ENCODE measurements at regions not wholly inside any gene's neighbourhood (a gene's known extent, or its start where the extent isn't known, plus 50 kb on each side); places are given as distances from the start of the nearest gene placed in this dataset.

DNA sequence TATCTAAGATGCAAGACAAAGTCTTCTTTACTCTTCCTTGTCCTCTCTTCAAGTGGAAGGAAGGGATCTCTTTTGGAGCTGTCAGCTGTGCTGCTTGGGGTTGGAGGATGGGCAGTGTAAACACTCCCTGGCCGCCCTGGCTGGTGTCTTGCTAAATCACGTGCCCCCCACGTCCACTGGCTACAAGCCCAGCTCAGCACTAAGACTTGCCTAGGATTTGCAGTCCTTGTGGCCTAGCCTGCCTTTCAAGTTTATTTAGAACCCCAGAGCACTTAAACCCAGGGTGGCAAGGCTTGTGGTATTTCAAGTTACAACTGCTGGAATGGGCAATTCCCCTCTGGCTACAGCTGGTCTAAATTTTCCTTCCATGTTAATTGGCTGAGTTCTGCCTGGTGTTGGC is 272.4 kb upstream of the MYO3A start:
- no peak for DNase-seq (ENCODE audit: low read depth)

- no peak for DNase-seq (ENCODE audit: low read depth)
Observed at GRCh38 chr10:25666276-25666675, 267.8 kb upstream of the MYO3A start.

DNA sequence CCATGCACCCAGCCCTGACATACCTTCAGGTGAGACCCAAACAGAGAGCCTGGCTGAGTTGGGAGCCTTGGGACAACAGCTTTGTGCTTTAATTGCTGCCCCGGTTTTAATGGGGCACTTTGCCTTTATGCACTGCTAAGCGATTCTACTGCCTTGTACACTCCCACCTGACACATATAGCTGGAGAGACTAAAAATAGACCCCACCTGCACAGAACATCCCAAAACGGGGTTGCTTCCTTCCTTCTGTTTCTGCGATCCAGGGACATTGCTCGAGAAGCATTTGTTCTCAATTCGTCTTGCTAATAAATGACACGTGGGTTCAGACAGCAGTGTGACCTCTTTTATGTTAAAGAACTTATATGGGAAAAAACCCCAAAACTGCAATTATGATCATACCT is 258.8 kb upstream of the MYO3A start:
- no peak for DNase-seq (ENCODE audit: low read depth)

- DNase-seq (ENCODE audit: low read depth): no peak
Observed at GRCh38 chr10:25675615-25676014, 258.4 kb upstream of the MYO3A start.

GRCh38 chr10:25678220-25678619 is 255.8 kb upstream of the MYO3A start:
- no peak for DNase-seq (ENCODE audit: low read depth)

DNA sequence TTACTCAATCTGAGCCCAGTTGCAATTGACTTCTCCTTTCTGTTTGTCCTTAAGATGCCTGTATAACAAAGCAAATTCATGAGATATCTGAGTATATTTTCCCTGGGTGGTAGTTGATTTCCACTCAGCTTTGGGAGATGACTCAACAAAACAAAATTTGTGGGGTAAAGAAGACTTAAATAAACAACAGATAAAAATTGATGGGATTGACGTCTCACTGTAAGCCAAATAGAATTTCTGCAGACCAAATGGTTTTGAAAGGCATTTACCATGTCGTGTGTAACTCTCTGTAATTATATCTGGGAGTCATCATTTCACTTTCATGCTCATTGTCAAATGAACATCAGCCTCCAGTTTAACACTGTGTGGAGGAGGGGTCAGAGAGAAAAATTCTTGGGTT is 255.4 kb upstream of the MYO3A start:
- DNase-seq (ENCODE audit: low read depth): no peak

GRCh38 chr10:25682203-25682851 is 251.7 kb upstream of the MYO3A start:
- DNase-seq (ENCODE audit: low read depth): no peak

DNA sequence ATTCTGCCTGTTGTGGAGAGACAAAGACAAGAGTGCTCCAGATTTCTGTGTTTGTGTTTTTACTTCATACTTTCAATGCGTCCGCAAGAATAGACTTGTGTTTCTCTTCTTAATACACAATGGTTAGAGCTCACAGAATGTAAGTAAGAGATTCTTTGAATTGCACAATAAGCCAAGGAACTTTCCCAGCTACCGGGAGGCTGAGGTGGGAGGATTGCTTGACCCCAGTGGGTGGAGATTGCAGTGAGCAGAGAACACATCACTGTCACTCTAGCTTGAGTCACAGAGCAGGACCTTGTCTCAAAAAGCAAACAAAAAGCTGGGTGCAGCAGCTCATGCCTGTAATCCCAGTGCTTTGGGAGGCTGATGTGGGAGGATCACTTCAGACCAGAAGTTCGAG is 250.7 kb upstream of the MYO3A start:
- DNase-seq (ENCODE audit: low read depth): no peak

DNA sequence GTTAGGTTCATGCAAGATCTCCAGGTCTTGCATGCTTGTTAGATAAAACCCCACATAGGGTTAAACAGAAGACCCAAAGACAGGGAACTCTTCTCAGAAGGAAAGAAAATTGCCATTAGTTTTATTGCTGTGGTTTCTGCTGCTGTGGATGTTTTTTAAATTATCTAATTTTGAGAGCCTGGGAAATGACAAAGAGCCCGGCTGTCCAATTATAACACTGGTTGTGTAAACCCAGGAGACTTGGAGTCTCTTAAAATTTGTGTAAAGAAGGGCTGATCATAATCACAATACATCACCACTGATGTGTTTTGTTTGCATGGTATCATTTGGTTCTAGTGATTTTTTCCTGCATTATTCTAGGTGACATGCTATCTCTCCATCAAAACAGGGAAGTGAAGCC is 246.5 kb upstream of the MYO3A start:
- DNase-seq (ENCODE audit: low read depth): no peak

DNA sequence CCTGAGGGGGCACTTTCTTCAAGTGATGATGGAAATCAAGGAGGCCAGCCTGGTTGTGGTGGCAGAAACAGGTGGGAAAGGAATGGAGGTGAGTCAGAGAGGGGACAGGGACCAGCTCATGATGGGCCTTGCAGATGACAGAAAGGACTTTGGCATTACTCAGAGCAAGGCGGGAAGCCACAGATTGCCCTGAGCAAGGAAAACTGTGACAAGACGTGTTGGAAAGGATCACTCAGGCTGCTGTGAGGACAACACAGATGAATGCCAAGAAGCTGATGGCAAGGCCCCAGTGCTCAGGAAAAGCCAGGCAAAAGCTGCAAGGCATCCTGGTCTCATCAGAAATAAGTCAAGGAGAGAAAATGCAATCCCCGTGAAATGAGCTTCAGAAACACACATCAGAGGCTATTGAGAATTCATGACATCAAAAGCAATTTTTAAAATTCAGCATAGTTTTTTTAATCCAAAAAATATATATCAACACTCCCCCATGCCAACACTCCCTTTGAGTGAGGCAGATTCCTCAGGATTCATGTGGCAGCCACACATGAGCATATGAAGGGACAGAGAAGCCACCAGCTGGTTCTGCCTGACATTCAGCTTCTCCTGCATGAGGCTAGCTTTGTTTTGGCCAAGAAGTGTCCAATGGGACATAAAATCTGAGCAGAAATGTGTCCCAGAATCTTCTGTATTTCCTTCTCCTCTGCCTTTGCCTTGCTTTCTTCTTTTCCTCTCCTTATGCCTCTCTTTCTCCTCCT is 244.5 kb upstream of the MYO3A start:
- DNase-seq (ENCODE audit: low read depth): no peak

DNA sequence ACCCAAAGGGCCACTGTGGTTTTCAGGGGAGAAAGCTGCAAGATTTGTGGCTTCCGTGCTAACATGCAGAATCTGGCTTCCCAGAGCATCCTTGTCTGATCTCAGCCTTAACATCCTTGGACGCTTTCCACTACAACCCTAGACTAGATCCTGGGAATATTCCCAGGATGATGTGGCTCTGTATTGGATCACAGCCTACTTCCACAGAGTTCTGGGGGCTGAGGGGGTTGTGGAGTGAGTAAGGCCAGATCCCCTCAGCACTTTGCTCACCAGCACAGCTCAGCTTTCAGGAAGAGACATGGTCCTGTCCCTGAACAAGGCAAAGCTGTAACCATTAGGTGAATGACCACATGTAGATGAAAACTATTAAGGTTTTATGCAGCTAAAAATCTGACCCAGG is 241.3 kb upstream of the MYO3A start:
- DNase-seq (ENCODE audit: low read depth): no peak

- DNase-seq (ENCODE audit: low read depth): no peak
Observed at GRCh38 chr10:25694206-25694933, 239.7 kb upstream of the MYO3A start.

DNA sequence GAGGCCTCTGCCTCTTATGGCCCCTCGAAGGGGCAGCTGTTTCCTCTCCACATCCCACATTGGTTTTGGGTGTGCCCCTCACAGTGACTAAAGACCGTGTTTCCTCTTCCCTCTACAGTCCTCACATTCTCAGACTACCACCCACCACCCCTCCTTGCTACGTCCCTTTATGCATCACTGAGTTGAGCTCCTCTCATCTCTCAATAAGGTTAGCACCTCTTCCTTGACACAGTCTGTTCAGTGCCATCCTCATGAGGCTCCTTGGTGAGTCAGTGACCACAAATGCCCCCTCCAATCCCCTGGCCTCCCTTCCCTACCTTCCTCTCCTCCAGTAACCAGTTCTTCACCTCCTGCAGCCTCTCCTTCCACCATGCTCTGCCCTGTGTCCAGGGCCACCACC is 239.1 kb upstream of the MYO3A start:
- DNase-seq (ENCODE audit: low read depth): no peak

- no peak for DNase-seq (ENCODE audit: low read depth)
Observed at GRCh38 chr10:25695586-25695985, 238.4 kb upstream of the MYO3A start.

DNA sequence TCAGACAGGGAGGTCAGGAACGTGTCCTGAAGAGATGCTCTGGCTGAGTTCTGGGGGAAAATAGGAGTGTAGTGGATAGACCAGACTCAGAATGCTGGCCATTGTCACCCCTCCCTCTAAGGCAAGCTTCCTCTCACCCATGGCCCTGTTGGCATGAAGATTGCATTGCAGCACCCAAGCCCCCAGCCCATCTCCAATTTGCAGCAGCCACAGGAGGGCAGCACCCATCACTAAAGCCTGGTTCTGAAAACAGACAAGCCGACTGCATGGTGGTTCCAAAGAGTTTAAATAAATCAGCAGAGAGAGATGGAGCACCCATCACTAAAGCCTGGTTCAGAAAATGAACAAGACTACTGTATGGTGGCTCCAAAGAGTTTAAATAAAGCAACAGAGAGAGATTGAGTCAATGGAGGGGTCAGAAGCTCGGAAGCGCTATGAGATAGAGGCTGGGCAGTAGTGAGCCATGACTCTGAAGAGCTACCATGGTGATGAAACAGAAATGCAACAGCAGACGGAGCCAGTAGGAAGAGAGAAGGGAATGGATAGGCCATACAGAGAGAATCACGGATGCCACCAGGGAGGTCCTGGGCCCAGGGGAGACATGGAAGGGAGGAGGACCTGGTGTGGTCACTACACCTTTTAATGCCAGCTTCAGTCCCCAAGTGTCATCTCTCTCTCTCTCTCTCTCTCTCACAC is 237.9 kb upstream of the MYO3A start:
- no peak for DNase-seq (ENCODE audit: low read depth)

DNA sequence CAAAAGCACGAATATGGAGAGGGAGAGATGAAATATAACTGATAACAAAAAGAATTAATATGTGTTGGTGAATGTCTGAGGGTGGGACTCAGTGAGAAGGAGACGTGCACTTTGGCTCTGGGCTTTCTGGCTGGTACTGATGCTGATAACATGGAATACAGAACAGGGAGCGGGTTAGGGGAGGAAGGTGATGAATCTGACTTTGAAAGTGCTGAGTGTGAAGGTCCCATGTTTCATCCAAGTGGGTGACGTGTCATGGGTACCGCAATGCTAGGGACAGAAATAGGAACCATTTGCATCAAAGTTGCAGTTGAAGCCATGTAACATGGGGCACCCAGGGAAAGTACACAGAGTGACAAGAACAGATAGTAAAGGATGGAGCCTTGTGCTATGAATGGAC is 236.6 kb upstream of the MYO3A start:
- no peak for DNase-seq (ENCODE audit: low read depth)

DNA sequence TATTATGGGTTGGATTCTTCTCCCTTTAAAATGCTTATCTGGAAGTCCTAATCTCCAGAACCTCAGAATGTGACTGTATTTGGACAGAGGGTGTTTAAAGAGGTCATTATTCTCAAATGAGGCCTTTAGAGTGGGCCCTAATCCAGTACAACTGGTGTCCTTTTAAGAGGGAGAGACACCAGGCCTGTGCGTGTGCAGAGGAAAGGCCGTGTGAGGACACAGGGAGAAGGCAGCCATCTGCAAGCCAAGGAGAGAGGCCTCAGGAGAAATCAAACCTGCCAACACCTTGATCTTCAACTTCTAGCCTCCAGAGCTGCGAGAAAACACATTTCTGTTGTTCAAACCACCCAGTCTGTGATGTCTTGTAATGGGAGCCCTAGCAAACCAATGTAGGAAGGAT is 235.4 kb upstream of the MYO3A start:
- no peak for DNase-seq (ENCODE audit: low read depth)

DNA sequence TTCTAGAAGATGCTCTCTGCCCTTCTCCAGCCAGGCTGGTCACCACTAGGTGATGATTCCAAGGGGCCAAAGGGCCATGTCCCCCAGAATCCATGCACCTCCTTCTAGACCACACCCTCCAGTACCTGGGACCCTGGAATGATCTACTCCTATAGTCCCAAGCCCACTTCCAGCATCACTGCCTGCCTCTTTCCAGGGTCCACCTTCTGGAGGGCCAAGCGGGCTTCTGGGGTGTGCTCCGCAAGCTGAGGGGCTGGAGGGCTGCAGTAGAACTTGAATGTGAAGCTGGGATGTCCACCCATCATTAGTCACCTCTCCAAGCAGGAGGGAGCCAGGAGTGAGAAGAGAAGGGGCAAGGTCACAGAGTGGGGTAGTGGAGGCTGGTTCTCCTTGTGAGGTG is 234.4 kb upstream of the MYO3A start:
- no peak for DNase-seq (ENCODE audit: low read depth)

DNA sequence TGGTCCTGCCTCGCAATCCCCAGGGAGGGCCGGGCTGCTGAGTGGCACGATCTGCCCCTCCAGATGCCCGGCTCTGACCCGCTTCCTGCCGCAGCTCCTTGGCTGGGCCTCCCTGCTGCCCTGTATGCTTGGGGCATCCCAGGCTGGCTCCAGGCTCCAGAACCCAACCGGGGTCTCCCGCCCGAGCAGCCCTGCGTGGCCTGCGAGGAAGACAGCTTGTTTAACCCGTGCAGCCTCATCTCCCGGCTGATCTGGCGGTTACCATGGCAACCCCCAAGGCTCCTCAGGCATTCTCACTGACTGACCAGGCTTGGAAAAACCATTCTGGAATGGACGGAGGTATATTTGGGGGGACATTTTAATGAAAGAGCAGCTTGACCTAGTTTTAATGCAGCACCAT is 232.4 kb upstream of the MYO3A start:
- no peak for DNase-seq (ENCODE audit: low read depth)

GRCh38 chr10:25704622-25705021 is 229.4 kb upstream of the MYO3A start:
- no peak for DNase-seq (ENCODE audit: low read depth)

DNA sequence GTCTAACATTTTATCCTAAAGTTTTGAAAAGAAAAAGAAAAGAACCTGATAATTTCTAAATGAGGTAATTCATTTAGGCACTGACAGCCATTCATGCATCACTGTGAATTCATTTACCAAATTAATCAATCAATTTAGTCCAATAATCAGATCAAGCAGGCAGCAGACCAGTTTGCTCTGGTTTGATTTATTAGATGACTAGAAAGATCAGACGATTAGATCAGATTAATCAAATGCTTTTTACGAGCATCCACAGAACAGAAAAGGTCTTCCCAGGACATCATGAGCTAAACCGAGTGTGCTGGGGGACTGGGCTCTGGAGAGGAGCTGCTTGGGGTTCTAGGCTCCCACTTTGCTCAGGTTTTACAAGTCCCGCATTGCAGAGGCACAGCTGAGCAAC is 226.5 kb upstream of the MYO3A start:
- no peak for DNase-seq (ENCODE audit: low read depth)

GRCh38 chr10:25707976-25708671 is 225.9 kb upstream of the MYO3A start:
- no peak for DNase-seq (ENCODE audit: low read depth)
